Effector memory CD8-positive, alpha-beta T cell (primary cell): ENCODE measurements at regions not wholly inside any gene's neighbourhood (a gene's known extent, or its start where the extent isn't known, plus 50 kb on each side); places are given as distances from the start of the nearest gene placed in this dataset.

Experiments
- ATAC-seq: fragments of 150-1000 bp; cut with Tn5 transposase; replicated peaks from 2 replicates; pipeline ENCODE4 v1.10.0; 2021; ENCODE audit warnings: mild to moderate bottlenecking, moderate library complexity
- DNase-seq, 3 experiments: peaks; one replicate each; pipeline ENCODE4 v3.0.0; 2021
- H3K27ac Mint-ChIP-seq, 2 donors: one replicate each; pipeline ENCODE4 v1.8.0; 2022; ENCODE audit warnings: mild to moderate bottlenecking in 2 of 2, mixed read lengths in 2 of 2, moderate library complexity in 2 of 2
- H3K27me3 Mint-ChIP-seq, 2 donors: one replicate each; pipeline ENCODE4 v1.8.0; 2022; ENCODE audit warnings: mixed read lengths in 2 of 2
- H3K36me3 Mint-ChIP-seq: one replicate; pipeline ENCODE4 v1.8.0; 2022; ENCODE audit warnings: mild to moderate bottlenecking, moderate library complexity, mixed read lengths; ENCODE audit not compliant: insufficient read depth
- H3K4me1 Mint-ChIP-seq, 2 donors: one replicate each; pipeline ENCODE4 v1.8.0; 2022; ENCODE audit warnings: low read depth in 2 of 2, mixed read lengths in 2 of 2
- H3K4me3 Mint-ChIP-seq, 2 donors: one replicate each; pipeline ENCODE4 v1.8.0; 2022; ENCODE audit warnings: mild to moderate bottlenecking in 2 of 2, mixed read lengths in 2 of 2, moderate library complexity in 2 of 2
- H3K9me3 Mint-ChIP-seq, 2 donors: one replicate each; pipeline ENCODE4 v1.8.0; 2022; ENCODE audit warnings: mixed read lengths in 2 of 2

DNA sequence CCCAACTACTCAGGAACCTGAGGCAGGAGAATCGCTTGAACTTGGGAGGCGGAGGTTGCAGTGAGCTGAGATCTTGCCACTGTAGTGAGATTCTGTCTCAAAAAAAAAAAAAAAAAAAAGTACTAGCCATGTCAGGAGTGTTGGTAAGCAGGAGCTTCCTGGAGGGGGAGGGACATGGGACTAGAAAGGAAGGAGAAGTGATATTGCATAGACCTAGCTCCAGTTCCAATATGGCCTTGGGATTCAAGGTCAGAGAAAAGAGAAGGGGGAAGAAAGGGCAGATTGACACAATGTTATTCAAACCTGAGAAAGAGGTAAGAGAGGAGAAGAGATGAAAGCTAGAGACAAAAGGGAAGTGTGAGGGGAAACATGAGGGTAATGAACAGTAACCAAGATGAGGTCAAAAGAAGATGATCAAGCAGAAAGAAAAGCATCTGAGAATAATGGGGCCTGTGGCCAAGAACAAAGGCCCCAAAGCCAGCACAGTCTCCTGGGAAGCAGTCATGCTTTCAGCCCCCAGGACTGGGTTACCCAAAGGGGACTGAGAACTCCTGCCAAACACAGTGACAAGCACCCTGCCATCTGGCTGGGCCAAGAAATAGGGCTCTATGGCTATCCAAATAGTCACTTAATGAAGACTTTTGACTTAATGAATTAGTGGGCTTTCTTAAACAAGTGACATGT lies 51.7 kb upstream of the FTH1 start:
- no peak for DNase-seq
- Mint-ChIP-seq H3K4me1 (peaks cover 2 to 9% of the 10 kb centered on the region in 2 donors), H3K9me3 (peaks cover 0 to 6% of the 10 kb centered on the region in 2 donors), H3K27ac (peak overlapping the region in 1 of 2 donors; percentile 24), H3K36me3 (no peaks in the 10 kb centered on the region), H3K4me3 (no peak overlapping the region), H3K27me3 (peaks cover 0 to 7% of the 10 kb centered on the region in 2 donors)
- ATAC-seq: no peak

DNA sequence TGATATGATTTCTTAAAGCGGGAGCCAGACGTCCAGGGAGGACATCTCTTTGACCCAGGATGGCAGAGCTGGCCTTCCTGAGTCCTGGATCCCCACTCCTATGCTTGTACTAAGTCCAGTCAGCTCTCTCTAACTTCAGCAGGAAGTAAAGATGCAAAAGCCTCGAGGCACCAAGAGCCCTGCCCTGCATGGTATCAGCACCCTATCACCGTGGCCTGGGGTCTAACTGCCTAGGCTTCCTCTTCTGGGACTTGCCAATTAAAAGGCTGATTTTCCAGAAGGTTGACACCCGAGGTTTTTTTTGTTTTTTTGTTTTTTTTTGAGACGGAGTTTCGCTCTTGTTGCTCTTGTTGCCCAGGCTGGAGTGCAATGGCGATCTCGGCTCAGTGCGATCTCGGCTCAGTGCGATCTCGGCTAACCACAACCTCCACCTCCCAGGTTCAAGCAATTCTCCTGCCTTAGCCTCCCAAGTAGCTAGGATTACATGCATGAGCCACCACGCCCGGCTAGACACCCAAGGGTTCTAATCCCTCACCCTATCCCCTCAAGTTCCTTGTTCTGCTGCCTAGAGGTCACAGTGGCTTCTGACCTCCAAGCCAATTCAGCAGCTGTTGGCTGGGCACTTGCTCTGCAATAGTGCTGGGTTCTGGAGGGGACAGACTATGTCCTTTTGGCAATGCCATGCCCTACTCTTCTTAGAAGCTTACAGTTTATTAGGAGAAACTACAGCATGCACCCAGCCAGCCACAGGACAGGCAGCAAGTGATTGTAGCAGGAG lies 50.6 kb upstream of the FTH1 start:
- peaks cover 0 to 5% of the 10 kb centered on the region in 2 donors for H3K4me1 Mint-ChIP-seq
- peak overlapping the region; percentile 10 to 41 for H3K27ac Mint-ChIP-seq
- ATAC-seq (no peak), DNase-seq (no peak)
- no peaks in the 10 kb centered on the region for H3K36me3 Mint-ChIP-seq
- H3K9me3 Mint-ChIP-seq: peaks cover 0 to 6% of the 10 kb centered on the region in 2 donors
- no peak overlapping the region for H3K4me3 Mint-ChIP-seq
- peaks cover 0 to 7% of the 10 kb centered on the region in 2 donors for H3K27me3 Mint-ChIP-seq
